Hematopoietic multipotent progenitor cell treated with erythropoietin and hydrocortisone succinate and interleukin-3 and kit ligand, for 8 days (in vitro differentiated cells): ENCODE measurements at regions not wholly inside any gene's neighbourhood (a gene's known extent, or its start where the extent isn't known, plus 50 kb on each side); places are given as distances from the start of the nearest gene placed in this dataset.

Experiments used
- DNase-seq: peaks from one replicate; pipeline ENCODE4 v3.0.0-alpha.2; 2015

- no peak for DNase-seq
Observed at GRCh38 chr5:5658889-5659465, 236.5 kb downstream of the ICE1 start.

DNA sequence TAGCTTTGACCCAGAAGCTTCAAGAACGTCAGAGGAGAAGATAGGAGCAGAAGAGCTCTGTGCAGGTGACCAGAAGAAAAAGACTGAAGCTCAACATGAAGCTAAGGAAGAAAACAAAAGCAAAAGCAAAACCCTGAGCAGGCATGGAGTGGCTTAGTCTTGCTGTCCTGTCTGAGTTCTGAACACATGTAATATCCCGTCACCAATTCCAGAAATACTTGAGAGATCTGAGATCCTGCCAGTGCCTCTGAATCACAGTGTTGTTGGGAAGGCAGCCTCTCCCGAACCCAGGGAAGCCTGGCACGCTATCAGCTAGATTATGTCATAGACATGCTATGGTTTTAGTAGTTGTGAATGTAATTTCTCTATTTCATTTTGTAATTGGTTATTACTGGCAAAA, 235.7 kb downstream of the ICE1 start:
- no peak for DNase-seq

- no peak for DNase-seq
Observed at GRCh38 chr5:5652181-5652580, 229.7 kb downstream of the ICE1 start.

DNA sequence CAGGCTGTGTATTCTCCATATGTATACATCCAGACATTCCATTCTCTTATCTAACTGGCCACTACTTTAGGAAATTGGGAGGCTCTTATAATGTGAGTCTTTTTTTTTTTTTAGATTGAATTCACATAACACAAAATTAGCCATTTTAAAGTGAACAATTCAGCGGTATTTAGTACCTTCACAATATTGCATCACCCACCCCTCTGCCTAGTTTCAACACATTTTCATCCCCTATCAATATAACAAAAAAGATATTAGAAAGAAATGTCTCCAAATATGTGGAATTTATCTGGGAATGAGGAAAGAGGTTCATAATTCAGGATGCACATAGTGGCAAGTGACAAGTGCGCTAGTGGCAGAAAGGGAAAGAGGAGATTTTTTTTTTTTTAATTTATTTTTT, 228.5 kb downstream of the ICE1 start:
- no peak for DNase-seq

GRCh38 chr5:5650242-5650641, 227.8 kb downstream of the ICE1 start:
- no peak for DNase-seq

DNA sequence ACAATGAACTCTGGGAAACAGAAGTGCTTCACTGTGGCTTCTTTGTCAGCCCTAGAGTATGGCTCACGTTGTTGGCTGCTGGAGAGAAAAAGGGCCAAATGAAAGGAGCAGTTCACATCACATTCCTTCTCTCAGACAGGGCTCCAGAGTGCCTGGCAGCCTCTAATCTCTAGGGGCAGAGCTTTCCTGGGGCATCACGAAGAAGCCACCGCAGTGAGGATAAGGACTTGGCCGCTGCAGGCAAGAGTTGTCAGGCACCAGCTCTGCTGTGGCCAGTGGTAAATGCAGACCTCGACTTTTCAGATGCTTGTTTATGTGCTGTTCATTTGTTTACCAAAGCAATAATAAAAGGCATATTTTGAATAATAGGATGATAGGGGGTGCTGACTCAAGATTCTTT, 227.2 kb downstream of the ICE1 start:
- DNase-seq = no peak

- no peak for DNase-seq
Observed at GRCh38 chr5:5648694-5649093, 226.2 kb downstream of the ICE1 start.

DNA sequence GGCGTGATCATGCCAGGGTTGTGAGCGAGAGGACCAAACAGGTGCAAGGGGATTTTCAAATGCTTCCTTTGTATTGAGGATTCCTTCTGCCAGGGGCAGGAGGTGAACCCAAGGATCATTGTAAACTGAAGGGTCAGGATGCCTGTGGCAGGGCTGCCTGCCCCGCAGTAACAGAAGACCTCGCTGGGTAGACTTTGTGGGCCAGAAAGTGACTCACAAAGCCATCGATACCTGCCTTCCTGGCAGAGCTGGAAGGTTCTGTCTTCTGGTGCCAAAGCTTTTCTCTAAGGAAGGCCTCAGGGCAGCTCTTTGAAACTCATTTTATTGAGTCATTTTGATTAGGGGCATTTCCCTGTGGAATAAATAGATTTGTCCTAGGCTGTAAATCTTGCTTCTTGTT, 223.4 kb downstream of the ICE1 start:
- DNase-seq = no peak

DNA sequence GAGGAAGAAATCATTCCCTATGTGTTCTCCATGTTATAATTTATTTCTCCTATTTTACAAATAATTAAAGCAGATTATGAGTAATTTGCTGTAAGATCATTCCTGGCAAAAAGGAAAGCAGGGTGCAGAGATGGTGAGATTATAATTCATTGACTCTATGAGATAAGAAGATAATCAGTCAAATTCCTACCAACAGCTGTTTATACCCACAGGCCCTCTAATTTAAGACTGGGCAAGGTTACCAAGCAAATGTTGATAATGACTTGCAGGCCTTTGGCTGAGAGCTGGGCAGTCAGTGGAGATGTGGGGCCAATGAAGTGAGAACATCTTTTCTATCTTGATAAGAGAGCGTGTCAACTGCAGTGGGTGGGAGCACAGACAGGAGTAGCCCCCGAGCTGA, 222.7 kb downstream of the ICE1 start:
- DNase-seq = no peak

DNA sequence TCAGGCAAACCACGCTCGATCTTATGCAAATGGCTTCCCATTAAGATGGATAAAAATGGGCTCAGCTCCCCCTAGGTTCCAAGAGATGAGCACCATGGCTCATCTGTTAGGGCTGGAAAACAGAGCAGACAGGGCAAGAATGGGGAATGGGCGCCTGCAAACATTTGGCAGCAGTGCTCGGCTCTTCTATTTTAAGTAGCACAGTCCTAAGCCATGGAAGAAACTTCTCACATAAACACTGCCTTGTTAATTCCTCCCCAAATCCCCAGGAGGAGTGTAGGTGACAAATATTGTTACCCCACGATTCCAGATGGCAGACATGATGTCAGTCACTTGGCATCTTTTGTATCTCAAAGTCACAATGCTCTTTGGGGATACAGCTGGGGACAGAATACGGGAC, 221.8 kb downstream of the ICE1 start:
- DNase-seq = no peak

DNA sequence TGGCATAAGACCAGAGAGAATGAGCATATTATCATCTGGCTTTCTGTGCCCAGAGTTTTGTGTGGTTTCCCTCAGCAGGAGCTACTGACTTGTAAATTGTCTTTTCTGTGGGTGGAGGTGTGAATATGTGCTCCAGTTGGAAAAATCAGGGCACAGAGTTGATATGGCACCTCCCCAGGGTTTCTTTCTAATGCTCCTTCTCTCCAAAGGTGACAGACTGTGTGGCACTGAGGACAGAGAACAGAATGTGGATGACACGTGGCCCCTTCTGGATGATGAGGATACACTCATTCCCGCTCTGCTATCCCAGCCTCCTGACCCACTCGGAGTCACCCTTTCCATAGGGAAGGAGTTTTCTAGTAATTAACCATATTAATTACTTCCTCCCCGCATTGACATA, 221.0 kb downstream of the ICE1 start:
- no peak for DNase-seq

DNA sequence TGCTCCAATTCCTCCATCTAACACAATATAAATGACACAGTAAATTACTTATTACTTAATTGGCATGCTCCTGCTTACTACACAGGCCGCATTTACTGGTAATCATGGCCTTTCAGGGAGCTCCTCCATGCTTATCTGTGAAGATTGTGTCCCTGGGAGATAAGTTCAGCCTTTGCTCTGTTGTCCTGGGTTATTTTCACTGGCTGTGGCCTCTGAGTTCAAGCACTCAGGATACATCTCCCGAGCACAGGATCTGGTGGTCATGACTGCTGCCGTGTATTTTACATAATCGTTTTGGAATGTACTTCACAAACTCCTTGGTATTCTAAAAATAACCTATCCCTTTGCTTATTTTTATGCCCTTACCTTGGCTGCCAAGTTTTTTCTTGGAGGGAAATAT, 215.7 kb downstream of the ICE1 start:
- DNase-seq = no peak

- DNase-seq = no peak
Observed at GRCh38 chr5:5637173-5637572, 214.7 kb downstream of the ICE1 start.

- DNase-seq = no peak
Observed at GRCh38 chr5:5634817-5635216, 212.3 kb downstream of the ICE1 start.

- DNase-seq = no peak
Observed at GRCh38 chr5:5633579-5633978, 211.1 kb downstream of the ICE1 start.

DNA sequence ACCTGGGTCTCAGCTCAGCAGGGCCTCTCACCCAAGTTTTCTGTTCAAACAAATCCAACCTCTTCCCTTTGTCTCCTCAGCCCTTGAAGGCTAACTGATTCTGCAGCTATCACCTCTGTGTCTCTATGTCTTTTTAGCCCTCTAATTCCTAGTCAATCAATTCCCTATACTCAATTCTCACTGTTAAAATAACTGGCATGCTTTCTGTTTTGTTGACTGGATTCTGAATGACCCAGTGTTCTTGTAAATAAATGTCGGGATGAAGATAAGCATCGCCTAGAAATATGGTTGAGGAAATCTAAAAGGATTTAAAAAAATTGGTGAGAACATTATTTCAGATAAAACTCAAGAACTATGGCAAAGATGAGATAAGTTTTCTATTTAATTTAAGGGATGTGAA, 210.2 kb downstream of the ICE1 start:
- no peak for DNase-seq

DNA sequence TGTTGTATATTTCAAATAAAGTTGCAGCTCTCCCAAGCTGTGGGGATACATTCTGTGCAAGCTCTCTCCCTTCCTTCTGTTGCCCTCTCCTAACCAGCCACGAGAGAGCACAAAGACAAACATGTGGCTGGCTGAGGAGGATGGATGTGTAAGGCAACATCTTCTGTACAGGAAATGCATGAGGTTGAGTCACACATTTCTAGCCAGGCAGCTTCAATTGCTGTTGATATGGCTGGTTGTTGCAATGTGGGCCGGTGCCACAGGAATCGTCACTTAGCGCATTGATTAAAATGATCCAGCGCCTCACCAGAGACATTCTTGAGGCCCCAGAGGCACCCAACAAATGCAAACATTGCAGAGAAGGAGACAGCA, 207.1 kb downstream of the ICE1 start:
- no peak for DNase-seq

GRCh38 chr5:5628866-5629606, 206.6 kb downstream of the ICE1 start:
- no peak for DNase-seq

DNA sequence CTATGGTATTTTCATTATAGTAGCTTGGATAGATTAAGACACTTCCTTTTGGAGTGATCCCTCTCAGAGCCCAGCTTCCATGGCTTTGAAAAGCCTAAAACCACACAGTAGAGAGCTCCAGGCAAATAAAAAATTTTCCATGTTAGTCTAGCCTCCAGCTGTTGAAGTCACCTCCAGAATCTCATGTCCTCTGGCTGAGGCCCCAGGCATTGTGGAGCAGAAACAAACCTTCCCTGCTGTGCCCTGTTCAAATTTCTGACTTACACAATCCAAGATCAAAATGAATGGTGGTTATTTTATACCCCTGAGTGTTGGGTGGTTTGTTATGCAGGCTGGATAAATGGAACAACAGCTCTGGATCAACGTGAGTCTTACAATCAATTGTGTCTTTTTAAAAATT, 203.9 kb downstream of the ICE1 start:
- DNase-seq = no peak

DNA sequence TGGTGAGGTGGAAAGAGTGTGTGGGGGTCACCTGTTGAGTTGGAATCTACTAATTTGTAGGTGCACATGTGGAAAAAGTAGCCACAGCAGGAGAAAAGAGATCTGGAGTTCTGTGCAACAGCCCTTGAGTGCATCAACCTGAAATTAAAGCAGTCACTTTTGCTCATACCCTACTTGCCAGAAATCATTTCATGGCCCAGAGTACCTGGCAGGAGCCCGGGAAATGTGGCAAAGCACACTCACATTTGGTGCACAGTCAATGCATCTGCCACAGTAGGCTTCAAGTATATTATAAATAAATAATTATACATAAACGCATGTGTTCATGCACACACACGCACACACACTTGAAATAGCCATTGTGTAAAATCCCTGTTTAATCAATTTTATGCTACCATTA, 203.0 kb downstream of the ICE1 start:
- DNase-seq = no peak

DNA sequence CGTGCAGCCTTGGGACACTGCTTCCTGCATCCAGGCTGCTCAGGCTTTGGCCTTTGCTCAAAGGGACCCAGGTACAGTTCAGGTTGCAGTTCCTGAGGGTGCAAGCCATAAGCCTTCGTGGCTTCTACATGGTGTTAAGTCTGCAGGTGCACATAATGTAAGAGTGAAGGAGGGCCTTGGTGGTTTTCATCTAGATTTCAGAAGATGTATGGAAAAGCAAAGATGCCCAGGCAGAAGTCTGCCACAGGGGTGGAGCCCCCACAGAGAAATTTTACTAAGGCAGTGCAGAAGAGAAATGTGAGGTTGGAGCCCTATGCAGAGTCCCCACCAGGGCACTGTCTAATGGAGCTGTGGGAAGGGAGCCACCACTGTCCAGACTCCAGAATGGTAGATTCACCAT, 200.9 kb downstream of the ICE1 start:
- no peak for DNase-seq

DNA sequence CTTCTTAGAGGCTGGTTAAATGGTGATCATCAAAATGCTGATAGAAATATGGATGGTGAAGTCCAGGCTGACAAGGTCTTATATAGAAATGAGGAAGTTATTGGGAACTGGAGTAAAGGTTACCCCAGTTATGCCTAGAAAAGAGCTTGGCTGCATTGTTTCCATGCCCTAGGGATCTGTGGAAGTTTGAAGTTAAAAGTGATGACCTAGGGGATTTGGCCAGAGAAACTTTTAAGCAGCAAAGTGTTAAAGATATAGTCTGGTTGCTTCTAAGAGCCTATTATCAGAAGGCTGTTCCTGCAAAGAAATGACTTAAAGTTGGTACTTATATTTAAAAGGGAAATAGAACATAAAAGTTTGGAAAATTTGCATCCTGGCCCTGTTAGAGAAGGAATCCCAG, 200.3 kb downstream of the ICE1 start:
- DNase-seq = no peak

GRCh38 chr5:5619546-5619945, 197.1 kb downstream of the ICE1 start:
- no peak for DNase-seq

GRCh38 chr5:5617024-5617423, 194.5 kb downstream of the ICE1 start:
- no peak for DNase-seq

- no peak for DNase-seq
Observed at GRCh38 chr5:5616247-5616895, 193.9 kb downstream of the ICE1 start.
